SK-N-MC (cell line): ENCODE measurements at regions not wholly inside any gene's neighbourhood (a gene's known extent, or its start where the extent isn't known, plus 50 kb on each side); places are given as distances from the start of the nearest gene placed in this dataset.

Experiments
- EZH2 ChIP-seq: fragments of 200-600 bp; sonication (generic); IDR thresholded peaks from one replicate; pipeline ENCODE4 v1.6.1; 2017; ENCODE audit warnings: antibody characterized with exemption
- POLR2AphosphoS5 ChIP-seq: IDR thresholded peaks from 2 replicates; pipeline ENCODE4 v1.6.1; 2012; ENCODE audit warnings: mild to moderate bottlenecking, low read depth, low read length, borderline replicate concordance

- TF ChIP-seq EZH2 (no peak), POLR2AphosphoS5 (no peak)
Measured at GRCh38 chr13:31431722-31432137, 232.0 kb downstream of the B3GLCT start.
